GM12872 (cell line): ENCODE measurements at regions not wholly inside any gene's neighbourhood (a gene's known extent, or its start where the extent isn't known, plus 50 kb on each side); places are given as distances from the start of the nearest gene placed in this dataset.

Source experiments
- CTCF ChIP-seq: IDR thresholded peaks from 3 replicates; pipeline ENCODE4 v1.5.1; 2011; ENCODE audit warnings: low read depth, mild to moderate bottlenecking, low read length, moderate library complexity; ENCODE audit not compliant: insufficient read depth

- no peak for TF ChIP-seq CTCF
These were observed 762.5 kb downstream of the CBLN4 start for GRCh38 chr20:55242853-55243252.

GRCh38 chr20:55239269-55239668 lies 763.9 kb downstream of the DOK5 start:
- TF ChIP-seq CTCF = no peak

- no peak for TF ChIP-seq CTCF
These were observed 757.3 kb downstream of the DOK5 start for GRCh38 chr20:55232647-55233046.

- no peak for TF ChIP-seq CTCF
These were observed 754.1 kb downstream of the DOK5 start for GRCh38 chr20:55229451-55229850.

- no peak for TF ChIP-seq CTCF
These were observed 741.3 kb downstream of the DOK5 start for GRCh38 chr20:55216525-55217242.

GRCh38 chr20:55213653-55214052 lies 738.3 kb downstream of the DOK5 start:
- no peak for TF ChIP-seq CTCF

- TF ChIP-seq CTCF = no peak
These were observed 736.1 kb downstream of the DOK5 start for GRCh38 chr20:55211481-55211880.
